EL (cell line): ENCODE measurements at regions not wholly inside any gene's neighbourhood (a gene's known extent, or its start where the extent isn't known, plus 50 kb on each side); places are given as distances from the start of the nearest gene placed in this dataset.

Experiments
- DNase-seq: peaks from one replicate; pipeline ENCODE4 v3.0.0-alpha.2; 2016

GRCh38 chr12:92459850-92460249, 242.9 kb upstream of the PLEKHG7 start:
- DNase-seq = no peak

DNA sequence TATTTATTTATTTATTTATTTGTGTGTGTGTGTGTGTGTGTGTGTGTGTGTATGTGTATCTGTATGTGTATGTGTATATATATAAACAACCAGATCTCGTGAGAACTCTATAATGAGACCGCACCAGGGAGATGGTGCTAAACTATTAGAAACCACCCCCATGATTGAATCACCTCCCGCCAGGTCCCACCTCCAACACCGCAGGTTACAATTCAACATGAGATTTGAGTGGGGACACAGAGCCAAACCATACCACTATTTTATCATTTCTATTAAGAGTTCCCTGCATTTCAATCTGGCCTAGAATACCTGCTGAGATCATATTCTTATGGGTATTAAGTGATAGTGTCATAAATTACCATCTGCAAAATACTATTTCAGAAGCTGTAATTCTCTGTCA, 243.8 kb upstream of the PLEKHG7 start:
- no peak for DNase-seq

- no peak for DNase-seq
These were observed 245.2 kb upstream of the PLEKHG7 start for GRCh38 chr12:92457458-92458180.

GRCh38 chr12:92452763-92453162, 250.0 kb upstream of the PLEKHG7 start:
- no peak for DNase-seq

DNA sequence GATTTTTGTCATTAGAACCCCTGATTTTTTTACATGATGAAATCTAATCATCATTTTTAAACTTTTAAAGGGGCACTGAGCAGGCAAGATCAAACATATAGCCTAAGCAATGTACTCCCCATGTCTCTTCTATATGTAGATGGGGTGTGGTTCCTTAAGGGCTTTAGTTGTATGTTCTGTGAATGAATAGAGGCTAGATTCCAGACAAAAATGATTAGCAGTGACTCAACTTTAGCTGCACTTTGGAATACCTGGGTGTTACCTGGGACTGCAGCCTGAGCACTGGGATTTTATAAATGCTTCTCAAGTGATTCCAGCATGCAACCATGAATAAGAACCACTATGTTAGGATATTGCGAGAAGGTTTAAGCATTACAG, 256.7 kb upstream of the PLEKHG7 start:
- no peak for DNase-seq

DNA sequence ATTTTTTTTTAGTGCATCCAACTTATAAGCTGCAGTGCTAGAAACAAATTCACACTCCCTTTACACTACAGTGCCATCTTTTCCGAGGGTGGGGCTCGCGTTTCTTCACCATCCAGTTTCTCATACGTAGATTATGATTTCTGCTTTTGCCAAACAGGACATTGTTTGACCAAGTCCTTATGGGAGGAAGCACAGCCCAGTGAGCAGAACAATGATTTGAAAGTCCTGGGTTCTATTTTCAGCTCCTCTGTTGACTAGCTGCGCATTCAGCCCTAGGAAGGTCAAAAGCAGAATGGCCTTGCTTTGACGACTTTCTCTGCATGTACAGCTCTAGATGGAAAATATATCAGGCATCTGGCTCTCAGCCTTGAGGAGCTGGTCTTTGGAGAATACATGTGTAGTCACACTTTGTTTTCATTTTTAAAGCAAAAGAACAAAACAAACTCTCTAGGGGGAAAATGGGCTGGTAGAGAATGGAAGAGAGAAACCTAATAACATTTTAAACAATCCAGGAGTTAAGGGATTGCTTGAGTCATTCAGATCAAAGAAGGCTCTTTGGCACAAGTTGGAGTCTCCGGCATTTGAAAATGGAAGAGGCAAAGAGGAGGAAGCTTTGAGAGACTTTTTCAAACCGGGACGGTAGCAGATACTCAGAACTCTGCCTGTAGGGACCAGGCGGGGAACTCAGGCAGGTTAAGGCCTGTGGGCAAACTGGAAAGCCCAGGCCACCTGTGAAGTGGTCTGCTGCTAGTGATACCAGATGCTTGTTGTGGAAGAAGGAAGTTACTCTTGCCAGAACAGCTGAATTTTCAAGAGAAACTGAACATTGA, 257.3 kb upstream of the PLEKHG7 start:
- no peak for DNase-seq

DNA sequence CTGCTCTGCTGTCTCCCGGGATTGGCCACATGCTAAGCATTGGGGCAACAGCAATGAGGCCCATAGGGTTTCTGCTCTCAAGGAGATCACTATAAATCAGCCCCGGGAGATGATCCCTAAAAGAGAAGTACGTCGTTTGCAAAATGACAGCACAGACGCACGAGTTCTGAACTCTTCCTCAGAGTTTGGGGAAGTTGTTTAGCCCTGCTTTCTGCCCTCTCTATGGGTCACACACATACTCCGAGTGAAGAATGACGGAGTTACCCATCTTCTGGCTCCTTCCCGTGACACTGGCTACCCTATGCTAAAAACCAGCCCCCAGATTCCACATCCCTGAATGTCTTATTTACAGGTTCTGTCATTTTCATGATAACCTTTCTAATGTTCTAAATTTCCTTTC, 258.0 kb upstream of the PLEKHG7 start:
- DNase-seq = no peak

GRCh38 chr12:92442782-92443181, 260.0 kb upstream of the PLEKHG7 start:
- no peak for DNase-seq

- DNase-seq = no peak
These were observed 262.7 kb upstream of the PLEKHG7 start for GRCh38 chr12:92440072-92440471.

DNA sequence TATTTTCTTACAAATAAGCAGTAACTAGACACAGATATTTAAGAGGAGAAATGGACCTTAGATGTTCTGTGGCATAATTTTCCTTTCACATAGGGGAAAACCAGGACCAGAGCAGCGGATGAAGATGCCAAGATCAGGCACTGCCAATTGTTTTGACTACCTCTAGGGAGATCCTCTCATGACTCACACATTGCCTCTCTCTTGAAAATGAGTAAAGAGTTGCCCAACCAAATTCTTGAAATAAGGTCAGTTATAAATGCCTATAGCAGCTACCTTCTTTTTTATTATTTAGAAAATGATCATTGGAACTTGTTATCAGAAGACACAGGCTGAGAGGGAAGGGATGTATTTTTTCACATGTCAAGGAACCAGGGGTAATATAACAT, 263.4 kb upstream of the PLEKHG7 start:
- peak; percentile 37 for DNase-seq

GRCh38 chr12:92438641-92439419, 264.0 kb upstream of the PLEKHG7 start:
- no peak for DNase-seq

GRCh38 chr12:92437452-92437851, 265.3 kb upstream of the PLEKHG7 start:
- no peak for DNase-seq

GRCh38 chr12:92436856-92437255, 265.9 kb upstream of the PLEKHG7 start:
- DNase-seq = no peak

DNA sequence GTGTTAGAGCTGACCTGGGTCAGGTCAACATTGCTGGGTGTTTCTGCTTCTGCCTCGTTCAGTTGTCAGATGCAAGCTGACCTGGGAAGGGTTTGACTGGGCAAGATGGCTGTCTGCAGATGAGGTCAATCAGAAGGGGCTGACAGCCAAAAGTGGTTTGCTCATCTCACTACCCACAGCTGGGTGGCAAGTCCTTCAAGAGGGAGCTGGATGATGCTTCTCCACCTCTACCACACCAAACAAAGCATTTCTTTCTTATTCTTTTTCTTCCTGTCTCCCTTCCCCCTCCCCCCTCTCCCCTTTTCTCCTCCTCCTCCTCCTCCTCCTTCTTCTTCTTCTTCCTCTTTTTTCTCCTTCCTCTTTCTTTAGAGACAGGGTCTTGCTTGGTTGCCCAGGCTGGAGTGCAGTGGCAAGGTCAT, 268.2 kb upstream of the PLEKHG7 start:
- no peak for DNase-seq

- no peak for DNase-seq
These were observed 269.9 kb upstream of the PLEKHG7 start for GRCh38 chr12:92432724-92433441.

- no peak for DNase-seq
These were observed 271.6 kb upstream of the PLEKHG7 start for GRCh38 chr12:92431146-92431545.

DNA sequence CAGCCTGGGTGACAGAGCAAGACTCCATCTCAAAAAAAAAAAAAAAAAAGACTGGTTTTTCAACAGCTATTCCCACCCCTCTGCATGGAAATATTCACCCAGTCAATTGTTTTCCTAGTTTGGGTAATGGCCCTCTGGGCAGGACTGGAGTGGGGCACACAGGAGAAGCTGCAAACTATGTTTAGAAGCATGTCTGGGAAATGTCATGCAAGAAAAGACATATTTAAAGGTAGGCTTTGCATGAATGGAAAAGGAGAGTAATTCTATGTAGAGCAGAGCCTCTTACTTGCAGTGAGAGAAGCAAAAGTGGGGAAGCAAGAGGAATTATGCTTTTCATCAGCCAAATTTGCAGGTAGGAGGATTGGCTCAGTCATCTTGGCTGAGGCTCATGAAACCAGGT, 276.5 kb upstream of the PLEKHG7 start:
- no peak for DNase-seq

DNA sequence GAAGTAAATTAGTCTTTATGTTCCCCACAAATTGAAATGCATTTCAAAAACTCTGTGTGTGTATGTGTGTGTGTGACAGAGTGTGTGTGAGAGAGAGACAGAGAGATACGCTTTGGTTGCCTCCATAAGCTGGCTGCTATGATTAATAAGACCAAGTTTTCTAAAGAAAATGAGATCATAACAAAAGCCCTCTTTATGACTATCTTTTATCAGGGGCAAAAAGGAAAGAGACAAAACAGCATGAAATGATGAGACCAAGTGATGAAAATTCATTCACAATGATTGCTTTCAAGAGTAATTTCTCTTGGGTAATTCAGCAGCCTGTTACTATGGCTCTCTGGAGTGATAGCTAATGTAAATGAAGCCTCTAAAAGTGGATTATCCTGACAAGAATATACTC, 277.6 kb upstream of the PLEKHG7 start:
- DNase-seq = no peak

- peak; percentile 23 for DNase-seq
These were observed 278.5 kb upstream of the PLEKHG7 start for GRCh38 chr12:92424338-92424737.

DNA sequence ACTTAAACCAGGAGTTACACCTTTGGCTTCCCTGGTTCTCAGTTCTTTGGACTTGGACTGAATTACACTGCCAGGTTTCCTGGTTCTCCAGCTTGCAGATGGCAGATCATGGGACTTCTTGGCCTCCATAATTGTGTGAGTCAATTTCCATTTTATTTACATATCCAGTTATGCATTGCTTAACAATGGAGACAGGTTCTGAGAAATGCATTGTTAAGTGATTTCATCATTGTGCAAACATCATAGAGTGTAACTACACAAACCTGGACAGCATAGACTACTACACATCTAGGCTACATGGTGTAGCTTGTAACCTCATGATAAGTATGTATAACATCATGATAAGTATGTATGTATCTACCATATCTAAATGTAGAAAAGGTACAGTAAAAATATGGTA, 276.1 kb upstream of the BTG1 start:
- DNase-seq = peak; percentile 27

DNA sequence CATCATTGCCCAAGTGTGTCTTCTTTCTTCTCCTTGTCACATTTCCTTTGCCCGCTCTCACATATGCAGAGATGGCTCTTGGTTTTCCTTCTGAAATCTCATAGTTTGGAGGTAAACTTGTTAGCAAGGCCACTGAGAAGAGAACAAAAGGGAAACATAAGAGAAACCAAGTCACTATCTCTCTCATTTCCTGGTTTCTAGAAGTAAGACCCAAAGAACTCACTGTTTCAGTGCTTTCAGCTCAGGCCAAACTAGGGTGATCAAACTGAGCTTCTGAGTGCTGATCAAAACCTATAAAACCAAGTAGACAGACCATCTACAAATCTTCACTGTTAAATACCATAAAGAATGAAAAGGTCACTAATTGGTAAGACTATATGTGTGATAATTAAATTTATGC, 275.4 kb upstream of the BTG1 start:
- no peak for DNase-seq

- DNase-seq = no peak
These were observed 273.6 kb upstream of the BTG1 start for GRCh38 chr12:92419201-92419600.

GRCh38 chr12:92418381-92418780, 272.7 kb upstream of the BTG1 start:
- DNase-seq = no peak
